Stimulated activated CD4-positive, alpha-beta T cell treated with anti-CD3 and anti-CD28 coated beads, Interleukin-4, amount 100 ng/mL, for 48 hours (primary cell): ENCODE measurements at regions not wholly inside any gene's neighbourhood (a gene's known extent, or its start where the extent isn't known, plus 50 kb on each side); places are given as distances from the start of the nearest gene placed in this dataset.

Experiments
- DNase-seq, 2 donors: peaks; one replicate each; pipeline ENCODE4 v3.0.0-alpha.2; 2020; ENCODE audit warnings: low read depth in 2 of 2

- DNase-seq, result no peak
Measured at GRCh38 chr1:29753771-29754572, 517.6 kb downstream of the PTPRU start.

GRCh38 chr1:29753244-29753643 lies 516.9 kb downstream of the PTPRU start:
- no peak for DNase-seq

- DNase-seq, result no peak
Measured at GRCh38 chr1:29752141-29752540, 515.8 kb downstream of the PTPRU start.

GRCh38 chr1:29749024-29749945 lies 513.0 kb downstream of the PTPRU start:
- no peak for DNase-seq

- no peak for DNase-seq
Measured at GRCh38 chr1:29747196-29747595, 510.9 kb downstream of the PTPRU start.

GRCh38 chr1:29746076-29746665 lies 509.8 kb downstream of the PTPRU start:
- no peak for DNase-seq

- DNase-seq, result no peak
Measured at GRCh38 chr1:29744684-29745490, 508.6 kb downstream of the PTPRU start.

GRCh38 chr1:29743931-29744330 lies 507.6 kb downstream of the PTPRU start:
- DNase-seq, result no peak

- no peak for DNase-seq
Measured at GRCh38 chr1:29743264-29743663, 506.9 kb downstream of the PTPRU start.

GRCh38 chr1:29739176-29739575 lies 502.9 kb downstream of the PTPRU start:
- no peak for DNase-seq

- no peak for DNase-seq
Measured at GRCh38 chr1:29736582-29737188, 500.4 kb downstream of the PTPRU start.

GRCh38 chr1:29732453-29732852 lies 496.1 kb downstream of the PTPRU start:
- DNase-seq, result no peak

GRCh38 chr1:29730623-29731022 lies 494.3 kb downstream of the PTPRU start:
- DNase-seq, result no peak

- DNase-seq, result no peak
Measured at GRCh38 chr1:29729281-29729680, 493.0 kb downstream of the PTPRU start.

- no peak for DNase-seq
Measured at GRCh38 chr1:29728703-29729102, 492.4 kb downstream of the PTPRU start.

- no peak for DNase-seq
Measured at GRCh38 chr1:29725262-29725661, 488.9 kb downstream of the PTPRU start.

GRCh38 chr1:29722598-29722997 lies 486.3 kb downstream of the PTPRU start:
- no peak for DNase-seq

- DNase-seq, result no peak
Measured at GRCh38 chr1:29719253-29719652, 482.9 kb downstream of the PTPRU start.

- no peak for DNase-seq
Measured at GRCh38 chr1:29718791-29719190, 482.5 kb downstream of the PTPRU start.

- no peak for DNase-seq
Measured at GRCh38 chr1:29716306-29716705, 480.0 kb downstream of the PTPRU start.

- no peak for DNase-seq
Measured at GRCh38 chr1:29713857-29714256, 477.5 kb downstream of the PTPRU start.
